IMR-90 (cell line): ENCODE measurements at regions not wholly inside any gene's neighbourhood (a gene's known extent, or its start where the extent isn't known, plus 50 kb on each side); places are given as distances from the start of the nearest gene placed in this dataset.
A peak's percentile ranks its signal among the peaks of the same experiment; 100 is the strongest.

Experiments used
- ATAC-seq: fragments of 200-7000 bp; cut with Tn5 transposase; 2 replicates; pipeline ENCODE4 v1.9.1; 2020; ENCODE audit warnings: low read depth, mild to moderate bottlenecking, moderate library complexity
- BruUV-seq: library from RNA; stranded (reverse); fragments of 400-500 nt; replicated peaks from 2 replicates; lab custom pipeline; 2021; lab: Mats Ljungman, UMichigan
- CTCF ChIA-PET: fragments of 300-600 bp; formaldehyde crosslinking; extraction: SDS; loops from one replicate; lab custom pipeline; 2021; ENCODE audit warnings: antibody characterized with exemption; lab: Yijun Ruan, JAX
- POLR2A ChIA-PET: fragments of 300-600 bp; sonication (Branson Sonifier 250); formaldehyde crosslinking; loops from one replicate; lab custom pipeline; 2022; ENCODE audit warnings: antibody characterized with exemption; ENCODE audit not compliant: unreplicated experiment; lab: Charles Lee
- DNase-seq: peaks from one replicate; pipeline ENCODE4 v3.0.0; 2013
- H2AFZ ChIP-seq: replicated peaks from 2 replicates; pipeline ENCODE3; 2013; ENCODE audit warnings: low read length, mild to moderate bottlenecking; ENCODE audit not compliant: poor library complexity
- H2AK5ac ChIP-seq: 2 replicates; pipeline ENCODE4 v1.6.1; 2013; ENCODE audit warnings: low read depth, low read length, inconsistent platforms
- H2AK9ac ChIP-seq: replicated peaks from 2 replicates; pipeline ENCODE3; 2013; ENCODE audit warnings: mild to moderate bottlenecking, low read depth, low read length, moderate library complexity; ENCODE audit not compliant: poor library complexity
- H2BK120ac ChIP-seq: 2 replicates; pipeline ENCODE4 v1.6.1; 2013; ENCODE audit warnings: low read depth, low read length, inconsistent platforms
- H2BK15ac ChIP-seq: 3 replicates; pipeline ENCODE4 v1.6.1; 2013; ENCODE audit warnings: low read depth, low read length, inconsistent platforms
- H2BK20ac ChIP-seq: 2 replicates; pipeline ENCODE4 v1.6.1; 2013; ENCODE audit warnings: low read depth, mild to moderate bottlenecking, inconsistent platforms, low read length, moderate library complexity
- H2BK5ac ChIP-seq: 2 replicates; pipeline ENCODE4 v1.6.1; 2013; ENCODE audit warnings: mild to moderate bottlenecking, low read depth, low read length, inconsistent platforms; ENCODE audit not compliant: poor library complexity, severe bottlenecking
- H3K14ac ChIP-seq: replicated peaks from 2 replicates; pipeline ENCODE4 v1.6.1; 2013; ENCODE audit warnings: low read depth, low read length, inconsistent platforms
- H3K18ac ChIP-seq: 2 replicates; pipeline ENCODE4 v1.6.1; 2013; ENCODE audit warnings: low read depth, low read length, control low read depth
- H3K23ac ChIP-seq: 2 replicates; pipeline ENCODE4 v1.6.1; 2013; ENCODE audit warnings: low read depth, low read length, inconsistent platforms
- H3K27ac ChIP-seq: 2 replicates; pipeline ENCODE4 v1.5.1; 2013; ENCODE audit warnings: mild to moderate bottlenecking, control low read depth, low read length; ENCODE audit not compliant: insufficient read depth
- H3K27me3 ChIP-seq: 2 replicates; pipeline ENCODE4 v1.6.1; 2013; ENCODE audit warnings: low read length; ENCODE audit not compliant: control insufficient read depth, insufficient read depth
- H3K36me3 ChIP-seq: 2 replicates; pipeline ENCODE4 v1.6.1; 2013; ENCODE audit warnings: low read length, mixed read lengths; ENCODE audit not compliant: control insufficient read depth, insufficient read depth
- H3K4ac ChIP-seq: 2 replicates; pipeline ENCODE4 v1.6.1; 2013; ENCODE audit warnings: low read depth, low read length, inconsistent platforms
- H3K4me1 ChIP-seq: 2 replicates; pipeline ENCODE4 v1.6.1; 2013; ENCODE audit warnings: low read length, mixed read lengths; ENCODE audit not compliant: control insufficient read depth, insufficient read depth
- H3K4me2 ChIP-seq: 2 replicates; pipeline ENCODE4 v1.6.1; 2013; ENCODE audit warnings: low read depth, mild to moderate bottlenecking, control low read depth, low read length, moderate library complexity
- H3K4me3 ChIP-seq: 2 replicates; pipeline ENCODE4 v1.5.1; 2013; ENCODE audit warnings: low read depth, mild to moderate bottlenecking, control low read depth, low read length, moderate library complexity; ENCODE audit not compliant: insufficient read depth
- H3K56ac ChIP-seq: 2 replicates; pipeline ENCODE4 v1.6.1; 2013; ENCODE audit warnings: low read length, inconsistent platforms; ENCODE audit not compliant: insufficient read depth; ENCODE audit errors: extremely low read depth
- H3K79me1 ChIP-seq, 2 experiments: 2 replicates each; pipeline ENCODE4 v1.6.1; 2013; ENCODE audit warnings: low read length in 2 of 2, inconsistent platforms in 1 of 2, low read depth in 1 of 2
- H3K9ac ChIP-seq: 2 replicates; pipeline ENCODE4 v1.6.1; 2013; ENCODE audit warnings: low read depth, low read length, control low read depth
- H3K9me1 ChIP-seq: 2 replicates; pipeline ENCODE4 v1.6.1; 2013; ENCODE audit warnings: low read length, inconsistent platforms; ENCODE audit not compliant: insufficient read depth
- H3K9me3 ChIP-seq: 2 replicates; pipeline ENCODE4 v1.6.1; 2013; ENCODE audit warnings: low read length; ENCODE audit not compliant: control insufficient read depth, insufficient read depth
- H4K20me1 ChIP-seq: 2 replicates; pipeline ENCODE4 v1.6.1; 2013; ENCODE audit warnings: low read length, inconsistent platforms; ENCODE audit not compliant: insufficient read depth
- H4K5ac ChIP-seq: 2 replicates; pipeline ENCODE4 v1.6.1; 2013; ENCODE audit warnings: mild to moderate bottlenecking, low read depth, low read length, control low read depth
- H4K8ac ChIP-seq, 2 experiments: 2 replicates each; pipeline ENCODE4 v1.6.1; 2013; ENCODE audit warnings: low read depth in 2 of 2, low read length in 2 of 2, control low read depth in 1 of 2, inconsistent platforms in 1 of 2
- H4K91ac ChIP-seq: 2 replicates; pipeline ENCODE4 v1.6.1; 2013; ENCODE audit warnings: low read depth, low read length, inconsistent platforms; ENCODE audit not compliant: insufficient read depth
- CEBPB ChIP-seq: IDR thresholded peaks from 2 replicates; pipeline ENCODE4 v1.6.1; 2012; ENCODE audit warnings: low read depth, low read length, improper control_type of control experiment
- CHD1 ChIP-seq: IDR thresholded peaks from 2 replicates; pipeline ENCODE4 v1.6.1; 2012; ENCODE audit warnings: low read depth, low read length, improper control_type of control experiment
- MAFK ChIP-seq: IDR thresholded peaks from 2 replicates; pipeline ENCODE4 v1.6.1; 2012; ENCODE audit warnings: low read depth, low read length, improper control_type of control experiment
- MAZ ChIP-seq: IDR thresholded peaks from 2 replicates; pipeline ENCODE4 v1.6.1; 2012; ENCODE audit warnings: low read depth, mild to moderate bottlenecking, low read length, improper control_type of control experiment, moderate library complexity, borderline replicate concordance
- RFX5 ChIP-seq: IDR thresholded peaks from 2 replicates; pipeline ENCODE4 v1.8.0; 2012; ENCODE audit warnings: low read depth, mild to moderate bottlenecking, low read length, moderate library complexity
- WGBS, 2 experiments: methylation state at CpG; one replicate each; pipeline versions ENCODE4 v1.1.5 to v1.1.7; 2013; ENCODE audit warnings: missing lambda C conversion rate in 2 of 2; ENCODE audit not compliant: insufficient read length in 1 of 2; ENCODE audit errors: extremely low coverage in 2 of 2; 5-methylcytosine and 5-hydroxymethylcytosine counted together
- dilution Hi-C: fragments of 300-500 bp; cut with HindIII; formaldehyde crosslinking; loops from one replicate; pipeline ENCODE4 v1.14.3; 2018; ENCODE audit warnings: low sequenced_read_pairs; ENCODE audit not compliant: unreplicated experiment
- in situ Hi-C: fragments of 300-500 bp; cut with MboI; formaldehyde crosslinking; loops from 3 replicates; pipeline ENCODE4 v1.14.3; 2019; ENCODE audit warnings: low sequenced_read_pairs, inconsistent platforms, mixed read lengths
- intact Hi-C: fragments of 100-400 bp; cut with micrococcal nuclease; formaldehyde crosslinking; loops from 2 replicates; pipeline ENCODE4 v1.10.0; 2022
- TF ChIP-seq, protein P1 (sequence below): fragments of 150-350 bp; IDR thresholded peaks from 2 replicates; pipeline ENCODE4 v1.6.1; 2016; ENCODE audit warnings: low read depth, mild to moderate bottlenecking, low read length, moderate library complexity, borderline replicate concordance
- TF ChIP-seq, protein P2 (sequence below): fragments of 150-350 bp; IDR thresholded peaks from 2 replicates; pipeline ENCODE4 v1.6.1; 2017; ENCODE audit warnings: mild to moderate bottlenecking, antibody characterized with exemption, low read length, low read depth

DNA sequence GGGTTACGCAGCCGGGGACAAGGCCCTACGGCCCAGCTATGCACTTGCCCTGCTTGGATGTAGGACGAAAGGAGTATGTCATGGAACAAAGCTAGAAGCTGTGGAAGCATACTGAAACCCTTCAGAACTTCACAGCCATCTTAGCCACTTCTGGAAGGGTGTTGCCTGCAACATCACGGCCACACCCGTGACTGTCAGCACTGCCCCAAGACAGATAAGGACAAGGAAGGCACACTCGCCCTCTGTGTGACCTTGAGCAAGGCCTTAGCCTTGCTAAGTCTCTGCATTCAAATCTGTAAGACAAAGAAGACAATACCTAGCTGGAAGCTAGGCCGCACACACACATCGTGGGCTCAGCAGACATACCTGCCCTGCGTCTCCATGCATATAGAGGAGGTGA is 352.5 kb upstream of the MGMT start:
- intact Hi-C loops (no loop called here), dilution Hi-C loops (no loop called here), in situ Hi-C loops (no loop called here)
- ChIA-PET POLR2A (no interaction called here), CTCF (no interaction called here)
- Histone ChIP-seq H3K4me2 (no peak overlapping the region), H3K36me3 (no peaks in the 10 kb centered on the region), H2AK9ac (peak overlapping the region; percentile 5), H3K18ac (no peak overlapping the region), H4K91ac (no peak overlapping the region), H3K9me1 (no peaks in the 10 kb centered on the region), H3K27ac (no peak overlapping the region), H3K9ac (no peak overlapping the region), H3K56ac (no peak overlapping the region), H3K4me3 (no peak overlapping the region), H3K4ac (no peak overlapping the region), H3K9me3 (peaks cover 8% of the 10 kb centered on the region), H4K8ac (no peak overlapping the region), H3K79me1 (no peaks in the 10 kb centered on the region), H4K20me1 (no peaks in the 10 kb centered on the region), H2BK120ac (no peak overlapping the region), H2BK15ac (no peak overlapping the region), H3K23ac (no peak overlapping the region), H2AFZ (no peak overlapping the region), H4K5ac (no peak overlapping the region), H3K4me1 (no peaks in the 10 kb centered on the region), H2BK20ac (no peak overlapping the region), H3K27me3 (no peaks in the 10 kb centered on the region; the same call in 1 of the 2 replicates), H2BK5ac (no peak overlapping the region), H2AK5ac (no peak overlapping the region), H3K14ac (no peak overlapping the region)
- BruUV-seq: no TSS peak
- ATAC-seq (no peak), DNase-seq (no peak)
- TF ChIP-seq CHD1 (no peak), CEBPB (no peak), MAZ (no peak), RFX5 (no peak), MAFK (no peak)
- TF ChIP-seq, protein P1, sequence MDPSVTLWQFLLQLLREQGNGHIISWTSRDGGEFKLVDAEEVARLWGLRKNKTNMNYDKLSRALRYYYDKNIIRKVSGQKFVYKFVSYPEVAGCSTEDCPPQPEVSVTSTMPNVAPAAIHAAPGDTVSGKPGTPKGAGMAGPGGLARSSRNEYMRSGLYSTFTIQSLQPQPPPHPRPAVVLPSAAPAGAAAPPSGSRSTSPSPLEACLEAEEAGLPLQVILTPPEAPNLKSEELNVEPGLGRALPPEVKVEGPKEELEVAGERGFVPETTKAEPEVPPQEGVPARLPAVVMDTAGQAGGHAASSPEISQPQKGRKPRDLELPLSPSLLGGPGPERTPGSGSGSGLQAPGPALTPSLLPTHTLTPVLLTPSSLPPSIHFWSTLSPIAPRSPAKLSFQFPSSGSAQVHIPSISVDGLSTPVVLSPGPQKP: no peak
- TF ChIP-seq, protein P2, sequence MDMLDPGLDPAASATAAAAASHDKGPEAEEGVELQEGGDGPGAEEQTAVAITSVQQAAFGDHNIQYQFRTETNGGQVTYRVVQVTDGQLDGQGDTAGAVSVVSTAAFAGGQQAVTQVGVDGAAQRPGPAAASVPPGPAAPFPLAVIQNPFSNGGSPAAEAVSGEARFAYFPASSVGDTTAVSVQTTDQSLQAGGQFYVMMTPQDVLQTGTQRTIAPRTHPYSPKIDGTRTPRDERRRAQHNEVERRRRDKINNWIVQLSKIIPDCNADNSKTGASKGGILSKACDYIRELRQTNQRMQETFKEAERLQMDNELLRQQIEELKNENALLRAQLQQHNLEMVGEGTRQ: no peak
- no CpG with 5 or more reads among the region's 10 CpGs for WGBS, 2 experiments
